8988T (cell line): ENCODE measurements at regions not wholly inside any gene's neighbourhood (a gene's known extent, or its start where the extent isn't known, plus 50 kb on each side); places are given as distances from the start of the nearest gene placed in this dataset.

ENCODE experiments used
- DNase-seq: peaks from one replicate; pipeline ENCODE4 v3.0.0; 2011

- no peak for DNase-seq
These were observed 65.0 kb upstream of the MEIS2 start for GRCh38 chr15:37165395-37165794.

- no peak for DNase-seq
These were observed 66.1 kb upstream of the MEIS2 start for GRCh38 chr15:37166402-37166801.

DNA sequence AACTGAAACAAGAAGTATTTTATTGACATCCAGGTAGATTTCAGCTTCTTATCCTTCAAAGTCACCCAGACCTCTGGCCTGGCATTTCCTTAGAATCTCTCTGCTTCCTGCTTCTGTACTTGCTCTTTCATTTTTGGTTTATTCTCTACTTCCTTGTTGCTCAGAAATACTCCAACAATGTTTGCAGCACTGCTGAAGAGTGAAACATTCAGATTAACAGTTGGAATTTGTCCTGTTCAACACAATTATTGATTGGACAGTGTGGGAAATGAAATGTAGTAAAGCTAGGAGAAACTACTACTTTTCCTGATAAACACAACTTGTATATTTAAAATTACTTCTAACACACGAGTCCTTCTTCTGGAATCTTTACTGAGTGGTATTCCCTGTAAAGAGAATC is 81.0 kb upstream of the MEIS2 start:
- no peak for DNase-seq

DNA sequence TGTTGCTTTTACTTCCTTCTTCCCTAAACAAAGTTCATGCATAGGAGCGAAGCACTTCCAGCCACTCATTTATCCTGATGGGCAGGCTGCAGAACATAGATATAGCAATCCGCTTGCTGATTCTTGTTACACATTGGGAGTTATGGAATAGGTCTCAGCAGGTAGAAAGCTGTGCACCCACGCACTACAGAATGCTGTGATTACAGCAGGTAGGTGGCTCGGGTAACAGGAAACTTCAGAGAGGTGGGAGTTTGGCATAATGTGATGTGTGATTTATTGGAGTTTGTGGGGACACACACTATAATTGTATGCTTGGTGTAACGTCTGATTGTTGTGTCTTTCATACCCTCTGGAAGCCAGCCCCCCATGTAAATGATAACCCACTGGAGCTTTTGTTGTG is 99.2 kb upstream of the MEIS2 start:
- DNase-seq: no peak

DNA sequence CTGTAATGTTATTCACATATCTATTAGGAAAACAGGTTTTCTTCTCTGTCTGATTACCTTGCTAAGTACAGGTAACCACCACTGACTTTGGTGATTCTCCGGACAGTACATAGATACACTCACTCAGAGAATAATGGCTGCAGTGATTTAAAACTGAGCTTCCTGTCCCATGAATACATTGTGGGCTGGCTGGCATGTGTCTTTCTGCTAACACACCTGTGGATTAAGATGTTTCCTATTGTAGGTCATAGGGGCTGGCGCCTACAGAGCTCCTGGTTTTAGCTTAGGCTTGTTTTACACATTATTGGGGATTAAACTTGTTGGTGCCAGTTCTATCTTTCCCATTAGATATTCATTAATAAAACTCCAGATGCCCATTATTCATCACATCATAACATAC is 102.7 kb upstream of the MEIS2 start:
- no peak for DNase-seq

GRCh38 chr15:37204692-37205091 is 104.3 kb upstream of the MEIS2 start:
- DNase-seq: no peak

GRCh38 chr15:37206690-37207089 is 106.3 kb upstream of the MEIS2 start:
- no peak for DNase-seq

DNA sequence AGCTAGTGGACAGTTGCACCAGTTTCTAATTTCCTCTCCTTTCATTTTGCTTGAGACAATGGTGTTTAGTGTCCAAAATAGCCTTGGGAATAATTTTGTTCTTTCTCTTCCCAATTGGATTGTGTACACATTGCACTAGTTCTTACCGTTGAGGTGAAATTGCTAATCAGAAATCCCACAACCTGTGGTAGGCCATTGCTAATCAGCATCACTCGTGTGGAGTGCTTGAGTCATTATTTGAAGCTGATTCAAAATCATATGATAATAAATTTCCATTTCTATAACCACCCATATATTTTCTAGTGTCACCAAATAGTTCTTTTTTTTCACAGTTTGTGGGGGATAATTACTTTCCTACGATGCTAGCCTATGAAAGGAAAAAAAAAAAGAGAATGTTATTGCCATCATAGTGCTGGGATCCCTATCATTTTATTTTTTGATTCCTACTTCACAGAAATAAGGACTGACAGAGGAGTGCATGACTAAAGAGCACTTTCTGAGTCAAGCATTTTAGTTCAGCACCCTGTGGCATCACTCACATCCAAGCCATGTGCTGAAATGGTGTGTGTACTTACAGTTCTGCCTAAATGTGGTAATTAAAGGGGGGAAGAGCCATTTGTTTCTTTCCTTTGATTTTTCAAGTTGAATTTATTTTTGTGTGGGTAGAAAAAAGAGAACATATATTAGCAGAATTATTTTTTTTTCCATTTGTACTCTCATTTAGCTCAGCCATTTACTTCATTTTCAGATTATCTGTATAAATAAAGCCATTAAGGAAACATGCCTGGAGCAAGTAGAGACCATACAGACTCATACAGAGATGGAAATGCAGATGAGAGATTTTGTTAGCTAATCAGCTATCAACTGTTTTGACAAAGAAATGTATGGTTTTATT is 108.0 kb upstream of the MEIS2 start:
- DNase-seq: no peak

- DNase-seq: no peak
These were observed 108.7 kb upstream of the MEIS2 start for GRCh38 chr15:37209041-37209363.

- no peak for DNase-seq
These were observed 117.2 kb upstream of the MEIS2 start for GRCh38 chr15:37217567-37217966.

GRCh38 chr15:37218351-37218916 is 118.1 kb upstream of the MEIS2 start:
- no peak for DNase-seq

GRCh38 chr15:37219211-37219701 is 118.9 kb upstream of the MEIS2 start:
- no peak for DNase-seq

DNA sequence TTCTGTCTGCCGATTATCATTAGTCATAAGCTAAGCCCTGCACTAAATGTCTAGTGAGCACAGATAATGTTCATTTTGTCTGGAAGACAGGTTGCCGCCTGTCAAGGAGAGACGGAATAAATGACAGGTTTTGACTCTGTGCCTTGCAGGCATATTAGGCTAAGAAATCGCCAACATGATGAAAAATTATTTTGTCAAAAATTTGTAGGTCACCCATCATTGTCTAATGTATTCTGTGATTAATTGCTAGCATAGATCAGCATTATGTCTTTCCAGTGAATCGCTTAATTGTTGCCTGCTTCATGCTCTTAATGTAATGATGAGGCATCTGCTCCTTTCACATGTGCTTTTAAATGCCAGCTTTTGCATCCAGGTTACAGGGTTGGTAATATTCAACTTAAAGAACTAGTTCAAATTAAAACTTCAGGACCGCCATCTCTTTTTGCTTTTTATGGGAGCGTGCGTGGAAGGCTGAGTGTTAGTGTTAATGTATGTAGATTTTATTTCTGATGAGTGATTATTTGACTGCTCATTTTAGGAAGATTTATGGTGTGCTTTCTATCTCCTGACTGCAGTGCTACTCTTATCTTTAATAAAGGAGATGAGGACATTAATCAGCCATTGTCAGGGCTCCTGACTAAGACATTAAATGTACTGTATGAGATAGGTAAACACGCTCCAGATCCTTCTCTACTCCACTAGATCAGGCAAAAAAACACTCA is 120.8 kb upstream of the MEIS2 start:
- DNase-seq: no peak

- no peak for DNase-seq
These were observed 121.4 kb upstream of the MEIS2 start for GRCh38 chr15:37221671-37222145.

GRCh38 chr15:37223089-37223488 is 122.7 kb upstream of the MEIS2 start:
- DNase-seq: no peak

DNA sequence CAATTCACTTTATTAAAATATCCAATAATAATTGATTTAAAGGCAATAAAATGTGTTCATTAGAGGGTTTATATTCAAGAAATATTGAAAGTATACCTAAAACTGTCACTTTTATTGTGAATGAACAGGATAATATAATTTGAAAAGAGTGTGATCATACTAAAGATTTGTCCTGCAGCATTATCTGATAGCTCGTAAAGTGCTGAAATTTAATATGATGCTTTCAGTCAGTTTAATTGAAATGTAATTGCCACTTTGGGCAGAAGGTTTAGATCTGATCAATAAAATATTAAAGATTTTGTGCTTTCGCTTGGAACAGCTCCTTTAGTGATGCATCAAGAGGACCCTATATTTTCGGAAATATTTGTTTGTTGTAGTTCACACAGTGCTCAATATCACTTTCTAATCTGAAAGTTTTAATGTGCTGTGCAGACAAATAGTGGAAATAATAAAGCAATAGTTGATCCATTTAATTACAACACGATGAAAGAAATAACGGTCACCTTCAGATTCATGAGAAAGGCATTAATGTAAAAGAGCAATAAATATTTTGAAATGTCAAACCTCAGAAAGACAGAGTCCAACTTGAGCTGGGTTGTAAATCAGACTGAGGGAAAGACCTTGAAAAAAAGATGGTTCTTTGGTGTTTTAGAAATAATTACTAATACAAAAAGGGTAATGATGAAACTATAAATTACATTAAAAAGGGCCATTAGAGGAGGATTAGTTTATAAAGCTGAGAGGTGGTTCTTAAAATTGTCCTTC is 129.7 kb upstream of the MEIS2 start:
- DNase-seq: no peak

- no peak for DNase-seq
These were observed 145.0 kb upstream of the MEIS2 start for GRCh38 chr15:37245358-37245757.

DNA sequence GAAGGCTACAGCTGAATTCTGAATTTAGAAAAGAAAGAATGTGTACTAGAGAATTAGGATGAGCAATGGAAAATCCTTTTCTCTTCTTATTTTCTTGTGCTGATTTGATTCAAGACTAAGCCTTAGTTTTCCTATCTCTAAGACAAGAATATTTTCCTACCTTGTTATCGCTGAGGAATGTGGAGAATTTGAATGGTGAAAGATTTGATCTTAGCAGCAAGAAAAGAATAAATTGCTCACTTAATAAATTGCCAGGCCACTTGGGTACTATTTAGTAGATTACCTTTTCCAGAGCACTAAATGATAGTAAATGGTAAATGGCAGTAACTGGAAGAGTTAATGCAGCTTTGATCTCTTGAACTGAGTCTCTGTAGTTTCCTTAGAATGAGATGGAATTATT is 145.7 kb upstream of the MEIS2 start:
- no peak for DNase-seq

DNA sequence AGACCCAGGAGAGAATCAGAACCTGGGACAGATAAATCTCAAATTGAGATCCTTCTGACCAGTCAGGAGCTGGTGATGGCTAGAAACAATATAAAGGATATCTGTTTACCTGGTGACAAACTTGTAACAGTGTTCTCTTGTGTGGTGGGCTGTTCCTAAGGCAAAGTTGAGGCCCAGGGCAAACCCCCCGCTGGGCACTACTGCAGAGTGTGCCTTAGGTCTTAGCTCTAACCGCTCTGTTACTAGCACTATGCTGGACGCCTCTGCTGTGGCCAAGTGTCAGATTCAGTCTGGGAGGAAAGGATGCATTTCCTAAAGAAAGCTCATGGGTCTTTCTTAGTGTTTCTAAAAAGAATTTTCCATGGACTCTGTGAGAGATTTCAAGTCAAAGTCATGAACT is 146.5 kb upstream of the MEIS2 start:
- DNase-seq: no peak

DNA sequence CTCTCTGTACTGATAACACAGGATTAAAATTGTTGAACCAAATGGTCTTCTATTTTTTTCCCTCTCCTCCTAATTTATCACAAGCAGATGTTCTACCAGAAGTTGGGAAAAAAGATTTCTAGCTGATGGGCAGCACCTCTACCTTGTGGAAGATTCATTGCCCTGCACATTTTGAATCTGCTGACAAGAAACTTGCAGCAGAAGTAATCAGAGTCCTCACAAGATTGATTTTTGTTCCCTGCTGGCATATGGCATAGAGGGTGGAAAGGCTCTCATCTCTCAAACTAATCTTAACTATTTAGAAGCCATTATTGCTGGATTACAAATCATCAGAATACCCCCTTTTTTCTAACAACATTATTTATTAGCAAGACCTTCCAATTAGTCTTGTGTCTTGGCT is 148.9 kb upstream of the MEIS2 start:
- no peak for DNase-seq

DNA sequence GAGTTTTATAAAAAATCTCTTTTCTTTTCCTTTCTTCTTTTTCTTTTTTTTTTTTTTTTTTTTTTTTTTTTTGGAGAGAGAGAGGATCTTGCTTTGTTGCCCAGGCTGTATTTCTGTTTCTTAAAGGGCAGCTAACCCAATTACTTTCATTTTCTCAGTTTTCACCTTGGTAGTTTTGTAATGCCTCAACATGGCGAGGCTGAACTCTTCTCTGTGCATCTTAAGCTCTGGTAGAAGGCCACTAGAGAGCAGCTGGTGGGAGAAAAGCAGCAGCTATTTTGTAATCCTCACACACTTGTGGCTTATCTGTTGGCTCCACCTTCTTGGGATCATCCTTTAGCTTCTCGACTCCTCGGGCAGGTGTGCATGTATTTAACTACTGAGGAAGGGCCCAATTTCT is 152.2 kb upstream of the MEIS2 start:
- no peak for DNase-seq

DNA sequence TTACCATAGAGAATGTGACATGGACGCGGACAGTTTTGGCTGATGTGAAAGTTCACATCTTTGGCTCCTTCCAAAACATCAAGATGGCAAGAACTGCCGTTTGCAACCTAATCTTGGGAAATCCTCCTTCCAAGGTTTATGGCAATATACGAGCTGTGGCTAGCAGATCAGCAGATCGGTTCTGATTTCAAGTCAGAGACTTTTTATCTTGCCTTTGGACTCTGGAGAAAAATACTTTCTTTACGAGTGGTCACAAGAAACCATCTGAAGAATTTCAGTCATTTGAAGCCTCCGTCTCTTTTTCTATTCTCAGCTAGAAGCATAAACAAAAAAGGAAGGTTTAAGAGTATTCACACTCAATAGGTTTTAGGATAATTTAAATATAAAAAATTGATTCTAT is 153.5 kb upstream of the MEIS2 start:
- no peak for DNase-seq

GRCh38 chr15:37260255-37260654 is 159.9 kb upstream of the MEIS2 start:
- no peak for DNase-seq
